ENCODE measurements at regions not wholly inside any gene's neighbourhood (a gene's known extent, or its start where the extent isn't known, plus 50 kb on each side); places are given as distances from the start of the nearest gene placed in this dataset.

- DNase-seq (ENCODE audit: low read depth in 4 of 4, low spot score in 1 of 4) = no peak
These were observed 396.5 kb downstream of the SMOC2 start for GRCh38 chr6:168837254-168838036.

GRCh38 chr6:168835991-168836390 is 395.0 kb downstream of the SMOC2 start:
- no peak for DNase-seq (ENCODE audit: low read depth in 4 of 4, low spot score in 1 of 4)

GRCh38 chr6:168834801-168835200 is 393.8 kb downstream of the SMOC2 start:
- DNase-seq (ENCODE audit: low read depth in 4 of 4, low spot score in 1 of 4) = no peak

GRCh38 chr6:168834042-168834587 is 393.1 kb downstream of the SMOC2 start:
- no peak for DNase-seq (ENCODE audit: low read depth in 4 of 4, low spot score in 1 of 4)

- no peak for DNase-seq (ENCODE audit: low read depth in 4 of 4, low spot score in 1 of 4)
These were observed 387.8 kb downstream of the SMOC2 start for GRCh38 chr6:168828800-168829199.

- DNase-seq (ENCODE audit: low read depth in 4 of 4, low spot score in 1 of 4) = no peak
These were observed 387.1 kb downstream of the SMOC2 start for GRCh38 chr6:168828035-168828434.

- no peak for DNase-seq (ENCODE audit: low read depth in 4 of 4, low spot score in 1 of 4)
These were observed 386.5 kb downstream of the SMOC2 start for GRCh38 chr6:168827586-168827871.

- no peak for DNase-seq (ENCODE audit: low read depth in 4 of 4, low spot score in 1 of 4)
These were observed 386.0 kb downstream of the SMOC2 start for GRCh38 chr6:168826726-168827585.

GRCh38 chr6:168826078-168826390 is 385.1 kb downstream of the SMOC2 start:
- DNase-seq (ENCODE audit: low read depth in 4 of 4, low spot score in 1 of 4) = no peak

GRCh38 chr6:168825226-168826077 is 384.5 kb downstream of the SMOC2 start:
- no peak for DNase-seq (ENCODE audit: low read depth in 4 of 4, low spot score in 1 of 4)

GRCh38 chr6:168823397-168824212 is 382.6 kb downstream of the SMOC2 start:
- no peak for DNase-seq (ENCODE audit: low read depth in 4 of 4, low spot score in 1 of 4)

- no peak for DNase-seq (ENCODE audit: low read depth in 4 of 4, low spot score in 1 of 4)
These were observed 381.4 kb downstream of the SMOC2 start for GRCh38 chr6:168822376-168822775.

GRCh38 chr6:168819546-168819945 is 378.6 kb downstream of the SMOC2 start:
- DNase-seq (ENCODE audit: low read depth in 4 of 4, low spot score in 1 of 4) = no peak

- no peak for DNase-seq (ENCODE audit: low read depth in 4 of 4, low spot score in 1 of 4)
These were observed 376.7 kb downstream of the SMOC2 start for GRCh38 chr6:168817558-168818159.

GRCh38 chr6:168815229-168815628 is 374.2 kb downstream of the SMOC2 start:
- no peak for DNase-seq (ENCODE audit: low read depth in 4 of 4, low spot score in 1 of 4)

- DNase-seq (ENCODE audit: low read depth in 4 of 4, low spot score in 1 of 4) = no peak
These were observed 367.2 kb downstream of the SMOC2 start for GRCh38 chr6:168808232-168808631.

- DNase-seq (ENCODE audit: low read depth in 4 of 4, low spot score in 1 of 4) = no peak
These were observed 363.3 kb downstream of the SMOC2 start for GRCh38 chr6:168804331-168804730.

- DNase-seq (ENCODE audit: low read depth in 4 of 4, low spot score in 1 of 4) = no peak
These were observed 362.9 kb downstream of the SMOC2 start for GRCh38 chr6:168803874-168804273.

GRCh38 chr6:168799067-168799466 is 358.1 kb downstream of the SMOC2 start:
- no peak for DNase-seq (ENCODE audit: low read depth in 4 of 4, low spot score in 1 of 4)

- DNase-seq (ENCODE audit: low read depth in 4 of 4, low spot score in 1 of 4) = no peak
These were observed 355.1 kb downstream of the SMOC2 start for GRCh38 chr6:168796106-168796505.

Data from stimulated activated CD4-positive, alpha-beta T cell treated with anti-CD3 and anti-CD28 coated beads, Interleukin-1b, Interleukin-23, amount 100 ng/mL, for 24 hours (primary cell).